Right lobe of liver (tissue), 6 donors: ENCODE measurements at regions not wholly inside any gene's neighbourhood (a gene's known extent, or its start where the extent isn't known, plus 50 kb on each side); places are given as distances from the start of the nearest gene placed in this dataset.

Experiments used
- ATAC-seq, 4 donors: fragments of 200-7000 bp; cut with Tn5 transposase; one replicate each; pipeline ENCODE4 v1.9.1; 2020; ENCODE audit warnings: mild to moderate bottlenecking in 4 of 4, moderate library complexity in 4 of 4
- DNase-seq, 3 donors: peaks; one replicate each; pipeline ENCODE4 v3.0.0-alpha.2; 2020
- H3K27ac ChIP-seq, 3 donors: fragments of 200-600 bp; one replicate each; pipeline ENCODE4 v1.8.0; 2022
- H3K27me3 ChIP-seq, 2 donors: fragments of 200-600 bp; one replicate each; pipeline ENCODE4 v1.8.0; 2022
- H3K36me3 ChIP-seq, 4 donors: fragments of 200-600 bp; sonication (generic) in 1 of 4; one replicate each; pipeline versions ENCODE4 v1.5.1 to v1.8.0; 2017 to 2022; ENCODE audit warnings: control low read depth in 1 of 4
- H3K4me1 ChIP-seq, 4 donors: fragments of 200-600 bp; sonication (generic) in 1 of 4; one replicate each; pipeline versions ENCODE4 v1.5.1 to v1.8.0; 2017 to 2022; ENCODE audit warnings: control low read depth in 1 of 4
- H3K4me3 ChIP-seq, 3 donors: fragments of 200-600 bp; one replicate each; pipeline ENCODE4 v1.8.0; 2022
- H3K9me3 ChIP-seq, 4 donors: fragments of 200-600 bp; sonication (generic) in 1 of 4; one replicate each; pipeline versions ENCODE4 v1.5.1 to v1.8.0; 2017 to 2022; ENCODE audit warnings: control low read depth in 1 of 4
- CTCF ChIP-seq, 4 donors: fragments of 200-600 bp in 3 of 4; fragments of 450-650 bp in 1 of 4; IDR thresholded peaks; one replicate each; pipeline versions ENCODE4 v1.5.1 to v1.8.0; 2016 to 2022; ENCODE audit warnings: antibody characterized with exemption in 4 of 4, mild to moderate bottlenecking in 2 of 4
- POLR2A ChIP-seq: fragments of 450-650 bp; IDR thresholded peaks from one replicate; pipeline ENCODE4 v1.6.1; 2017; ENCODE audit warnings: antibody characterized with exemption, mild to moderate bottlenecking
- WGBS: methylation state at CpG from one replicate; pipeline ENCODE4 v1.1.6; 2018; ENCODE audit warnings: low coverage, low lambda C conversion rate; ENCODE audit not compliant: insufficient coverage; ENCODE audit errors: missing lambda C conversion rate; 5-methylcytosine and 5-hydroxymethylcytosine counted together
- intact Hi-C, 2 donors: fragments of 100-400 bp; cut with DNase I; formaldehyde crosslinking; loops; one replicate each; pipeline versions ENCODE4 v1.11.2 to v1.14.1; 2022
- donor health status: DM: no; HTN: yes; CAD: no.
- donor health status: DM: no; HTN: no; CAD: no.
- donor health status: DM: no; HTN: no; CAD: no.
- donor health status: DM: no; HTN: yes; CAD: no.
- donor health status: DM: no; HTN: yes; CAD: no.

DNA sequence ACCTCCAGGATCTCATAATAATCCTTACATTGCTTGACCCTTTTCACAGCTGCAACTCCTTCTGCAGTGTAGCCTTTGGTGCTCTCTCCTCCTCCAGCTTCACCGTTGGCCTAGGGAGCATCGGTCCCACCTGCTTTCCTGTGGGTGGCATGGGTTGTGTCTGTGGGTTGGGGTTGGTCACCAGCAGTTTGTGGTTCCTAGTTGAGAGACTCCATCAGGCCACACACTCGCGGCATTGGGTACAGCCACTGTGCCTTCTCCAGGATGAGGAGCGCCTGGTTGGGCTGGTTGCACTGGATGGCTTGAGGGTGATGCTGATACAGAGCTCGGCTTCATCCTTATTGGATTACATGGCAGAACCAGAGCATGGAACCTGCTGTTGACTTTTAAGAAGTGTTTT, 69.4 kb upstream of the SPRED2 start:
- no peaks in the 10 kb centered on the region for H3K9me3 ChIP-seq
- H3K27me3 ChIP-seq = no peaks in the 10 kb centered on the region
- no peak for TF ChIP-seq POLR2A
- TF ChIP-seq CTCF (IDR thresholded peaks at IDR 0.05) = no peak
- intact Hi-C loops = no loop called here
- H3K4me1 ChIP-seq = no peaks in the 10 kb centered on the region
- no peak overlapping the region for H3K4me3 ChIP-seq
- DNase-seq (no peak), ATAC-seq (no peak)
- 89% methylated on average over 6 of the region's 6 CpGs for WGBS
- H3K36me3 ChIP-seq = no peaks in the 10 kb centered on the region
- no peak overlapping the region for H3K27ac ChIP-seq

DNA sequence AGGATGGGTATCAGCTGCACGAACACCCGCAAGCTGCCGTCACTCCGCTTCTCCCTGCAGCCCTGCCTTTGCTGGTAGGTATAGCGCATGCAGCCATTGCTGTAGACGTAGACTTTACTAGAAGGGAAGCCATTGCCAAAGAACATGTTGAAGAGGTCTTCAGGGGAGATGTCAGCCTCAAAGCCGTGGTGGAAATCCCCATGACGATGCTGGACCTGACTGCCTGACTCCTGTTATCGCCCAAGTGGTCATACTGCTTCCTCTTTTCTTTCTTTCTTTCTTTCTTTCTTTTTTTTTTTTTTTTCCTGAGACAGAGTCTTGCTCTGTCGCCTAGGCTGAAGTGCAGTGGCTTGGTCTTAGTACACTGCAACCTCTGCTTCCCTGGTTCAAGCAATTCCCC, 68.7 kb upstream of the SPRED2 start:
- DNase-seq (no peak), ATAC-seq (no peak)
- H3K4me3 ChIP-seq = no peak overlapping the region
- 96% methylated on average over 4 of the region's 10 CpGs for WGBS
- intact Hi-C loops = no loop called here
- H3K4me1 ChIP-seq = no peaks in the 10 kb centered on the region
- no peaks in the 10 kb centered on the region for H3K36me3 ChIP-seq
- H3K27ac ChIP-seq = no peak overlapping the region
- no peak for TF ChIP-seq CTCF (IDR thresholded peaks at IDR 0.05)
- TF ChIP-seq POLR2A = no peak
- H3K27me3 ChIP-seq = no peaks in the 10 kb centered on the region
- H3K9me3 ChIP-seq = no peaks in the 10 kb centered on the region

GRCh38 chr2:65500310-65501040, 68.1 kb upstream of the SPRED2 start:
- H3K4me1 ChIP-seq = no peaks in the 10 kb centered on the region
- ATAC-seq (no peak), DNase-seq (no peak)
- no peak overlapping the region for H3K4me3 ChIP-seq
- TF ChIP-seq POLR2A (no peak), CTCF (IDR thresholded peaks at IDR 0.05) (no peak)
- intact Hi-C loops = no loop called here
- H3K27ac ChIP-seq = no peak overlapping the region
- H3K36me3 ChIP-seq = no peaks in the 10 kb centered on the region
- WGBS = 85% methylated on average over 4 of the region's 9 CpGs
- no peaks in the 10 kb centered on the region for H3K27me3 ChIP-seq
- no peaks in the 10 kb centered on the region for H3K9me3 ChIP-seq

- H3K27me3 ChIP-seq = no peaks in the 10 kb centered on the region
- WGBS = 38% methylated on average over 6 of the region's 6 CpGs
- intact Hi-C loops = no loop called here
- DNase-seq = no peak
- TF ChIP-seq CTCF (IDR thresholded peaks at IDR 0.05) (no peak), POLR2A (no peak)
- H3K27ac ChIP-seq = no peak overlapping the region
- no peak for ATAC-seq
- no peak overlapping the region for H3K4me3 ChIP-seq
- H3K36me3 ChIP-seq = no peaks in the 10 kb centered on the region
- H3K4me1 ChIP-seq = no peaks in the 10 kb centered on the region
- H3K9me3 ChIP-seq = no peaks in the 10 kb centered on the region
Measured at GRCh38 chr2:65499216-65499615, 66.8 kb upstream of the SPRED2 start.
